ENCODE measurements at regions not wholly inside any gene's neighbourhood (a gene's known extent, or its start where the extent isn't known, plus 50 kb on each side); places are given as distances from the start of the nearest gene placed in this dataset.

DNA sequence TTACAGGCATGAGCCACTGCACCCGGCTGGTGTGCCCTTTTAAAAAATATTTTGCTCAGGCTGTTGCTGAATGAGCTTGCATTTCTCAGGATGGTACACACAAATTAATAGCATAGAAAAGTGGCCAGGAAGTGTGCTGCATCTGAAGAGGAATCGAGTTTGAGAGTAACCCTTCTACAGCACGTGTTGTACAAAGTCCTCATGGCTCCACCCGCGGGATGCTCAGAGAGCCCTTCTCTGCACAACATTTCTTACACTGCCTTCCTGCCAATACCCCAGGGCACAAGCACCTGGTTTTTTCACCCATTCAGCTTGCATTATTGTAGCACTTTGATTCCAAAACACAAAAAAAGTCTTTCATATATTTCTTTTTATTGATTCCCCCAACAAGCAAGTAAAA, 90.1 kb upstream of the NEDD4L start:
- Histone ChIP-seq H4K20me1 (ENCODE audit: low read depth, low read length) (no peaks in the 10 kb centered on the region), H3K36me3 (ENCODE audit: low read length) (no peaks in the 10 kb centered on the region), H3K9me3 (ENCODE audit: insufficient read depth, low read length) (no peaks in the 10 kb centered on the region), H3K9ac (ENCODE audit: low read length) (no peak overlapping the region), H3K27ac (ENCODE audit: low read depth, low read length) (no peak overlapping the region), H3K4me2 (ENCODE audit: low read depth, low read length, poor library complexity, severe bottlenecking) (no peak overlapping the region), H3K9me2 (replicated peaks; ENCODE audit: insufficient read depth, low read length) (no peaks in the 10 kb centered on the region), H3K79me2 (ENCODE audit: insufficient read depth, low read length) (no peaks in the 10 kb centered on the region), H3K4me3 (ENCODE audit: insufficient read depth, low read length, poor library complexity, severe bottlenecking) (no peak overlapping the region), H2AFZ (ENCODE audit: low read depth, low read length, severe bottlenecking) (no peak overlapping the region), H3K27me3 (ENCODE audit: low read length) (no peaks in the 10 kb centered on the region), H3F3A (ENCODE audit: insufficient read depth) (no peaks in the 10 kb centered on the region)
- TF ChIP-seq, protein P1, sequence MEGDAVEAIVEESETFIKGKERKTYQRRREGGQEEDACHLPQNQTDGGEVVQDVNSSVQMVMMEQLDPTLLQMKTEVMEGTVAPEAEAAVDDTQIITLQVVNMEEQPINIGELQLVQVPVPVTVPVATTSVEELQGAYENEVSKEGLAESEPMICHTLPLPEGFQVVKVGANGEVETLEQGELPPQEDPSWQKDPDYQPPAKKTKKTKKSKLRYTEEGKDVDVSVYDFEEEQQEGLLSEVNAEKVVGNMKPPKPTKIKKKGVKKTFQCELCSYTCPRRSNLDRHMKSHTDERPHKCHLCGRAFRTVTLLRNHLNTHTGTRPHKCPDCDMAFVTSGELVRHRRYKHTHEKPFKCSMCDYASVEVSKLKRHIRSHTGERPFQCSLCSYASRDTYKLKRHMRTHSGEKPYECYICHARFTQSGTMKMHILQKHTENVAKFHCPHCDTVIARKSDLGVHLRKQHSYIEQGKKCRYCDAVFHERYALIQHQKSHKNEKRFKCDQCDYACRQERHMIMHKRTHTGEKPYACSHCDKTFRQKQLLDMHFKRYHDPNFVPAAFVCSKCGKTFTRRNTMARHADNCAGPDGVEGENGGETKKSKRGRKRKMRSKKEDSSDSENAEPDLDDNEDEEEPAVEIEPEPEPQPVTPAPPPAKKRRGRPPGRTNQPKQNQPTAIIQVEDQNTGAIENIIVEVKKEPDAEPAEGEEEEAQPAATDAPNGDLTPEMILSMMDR (IDR thresholded peaks at IDR 0.05; ENCODE audit: insufficient read depth, low read length, poor library complexity, severe bottlenecking): no peak
- no peak for TF ChIP-seq EZH2phosphoT487 (conservative IDR thresholded peaks at IDR 0.05; ENCODE audit: low read length)

- H3K27me3 ChIP-seq (ENCODE audit: low read length): no peaks in the 10 kb centered on the region
- H3K4me2 ChIP-seq (ENCODE audit: low read depth, low read length, poor library complexity, severe bottlenecking): no peak overlapping the region
- no peak overlapping the region for H3K9ac ChIP-seq (ENCODE audit: low read length)
- no peaks in the 10 kb centered on the region for H3K9me2 ChIP-seq (replicated peaks; ENCODE audit: insufficient read depth, low read length)
- H3K36me3 ChIP-seq (ENCODE audit: low read length): no peaks in the 10 kb centered on the region
- no peaks in the 10 kb centered on the region for H4K20me1 ChIP-seq (ENCODE audit: low read depth, low read length)
- H2AFZ ChIP-seq (ENCODE audit: low read depth, low read length, severe bottlenecking): no peak overlapping the region
- no peaks in the 10 kb centered on the region for H3F3A ChIP-seq (ENCODE audit: insufficient read depth)
- no peaks in the 10 kb centered on the region for H3K9me3 ChIP-seq (ENCODE audit: insufficient read depth, low read length)
- H3K79me2 ChIP-seq (ENCODE audit: insufficient read depth, low read length): no peaks in the 10 kb centered on the region
- no peak for TF ChIP-seq EZH2phosphoT487 (conservative IDR thresholded peaks at IDR 0.05; ENCODE audit: low read length)
- TF ChIP-seq, protein P1 (IDR thresholded peaks at IDR 0.05; ENCODE audit: insufficient read depth, low read length, poor library complexity, severe bottlenecking): no peak
- no peak overlapping the region for H3K4me3 ChIP-seq (ENCODE audit: insufficient read depth, low read length, poor library complexity, severe bottlenecking)
- no peak overlapping the region for H3K27ac ChIP-seq (ENCODE audit: low read depth, low read length)
Measured at GRCh38 chr18:57951999-57952774, 91.8 kb upstream of the NEDD4L start.

DNA sequence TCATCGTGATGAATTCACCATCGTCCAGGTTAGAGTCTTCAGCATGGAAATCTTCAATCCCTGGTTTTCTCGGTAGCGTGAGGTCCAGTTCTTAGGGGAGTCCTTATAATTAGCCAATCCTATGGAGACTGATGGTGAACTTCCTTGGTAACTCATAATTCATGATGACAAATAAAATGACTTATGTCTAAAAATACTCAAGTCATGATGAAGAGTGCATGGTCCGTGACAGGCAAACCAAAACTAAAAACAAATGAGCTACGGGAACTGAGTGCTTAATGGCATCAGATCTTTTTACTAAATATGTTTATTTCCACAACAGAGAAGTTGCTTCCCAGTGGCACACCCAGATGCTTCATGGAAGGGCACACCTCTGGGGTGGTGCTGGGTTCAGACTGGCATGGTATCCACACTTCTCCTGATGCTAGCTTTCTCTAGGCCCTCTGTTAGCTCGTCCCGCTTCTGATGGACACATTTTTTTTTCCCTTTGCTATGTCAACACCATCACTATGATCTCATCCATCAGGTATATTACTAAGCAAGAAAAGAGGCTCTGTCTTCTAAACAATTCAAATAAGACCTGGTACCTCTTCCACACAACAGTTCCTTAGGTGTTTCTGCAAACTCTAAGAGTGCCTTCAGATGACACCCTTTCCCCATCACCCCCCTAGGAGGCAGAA, 92.8 kb upstream of the NEDD4L start:
- no peak overlapping the region for H3K4me3 ChIP-seq (ENCODE audit: insufficient read depth, low read length, poor library complexity, severe bottlenecking)
- H3K9me2 ChIP-seq (replicated peaks; ENCODE audit: insufficient read depth, low read length): no peaks in the 10 kb centered on the region
- H3K79me2 ChIP-seq (ENCODE audit: insufficient read depth, low read length): no peaks in the 10 kb centered on the region
- no peaks in the 10 kb centered on the region for H3K36me3 ChIP-seq (ENCODE audit: low read length)
- no peak overlapping the region for H3K4me2 ChIP-seq (ENCODE audit: low read depth, low read length, poor library complexity, severe bottlenecking)
- H3F3A ChIP-seq (ENCODE audit: insufficient read depth): no peaks in the 10 kb centered on the region
- H3K27ac ChIP-seq (ENCODE audit: low read depth, low read length): no peak overlapping the region
- H3K9me3 ChIP-seq (ENCODE audit: insufficient read depth, low read length): no peaks in the 10 kb centered on the region
- H2AFZ ChIP-seq (ENCODE audit: low read depth, low read length, severe bottlenecking): no peak overlapping the region
- H4K20me1 ChIP-seq (ENCODE audit: low read depth, low read length): no peaks in the 10 kb centered on the region
- no peaks in the 10 kb centered on the region for H3K27me3 ChIP-seq (ENCODE audit: low read length)
- no peak for TF ChIP-seq EZH2phosphoT487 (conservative IDR thresholded peaks at IDR 0.05; ENCODE audit: low read length)
- TF ChIP-seq, protein P1 (IDR thresholded peaks at IDR 0.05; ENCODE audit: insufficient read depth, low read length, poor library complexity, severe bottlenecking): no peak
- no peak overlapping the region for H3K9ac ChIP-seq (ENCODE audit: low read length)
